ENCODE measurements at regions not wholly inside any gene's neighbourhood (a gene's known extent, or its start where the extent isn't known, plus 50 kb on each side); places are given as distances from the start of the nearest gene placed in this dataset.

- TF ChIP-seq ZNF609 (CRISPR knock-in tag; IDR thresholded peaks at IDR 0.05; ENCODE audit: borderline replicate concordance): no peak
Measured at GRCh38 chr6:140874066-140874465, 1258.7 kb upstream of the GJE1 start (continued).

GRCh38 chr6:140872885-140873284, 1259.8 kb upstream of the GJE1 start:
- ChIA-PET CTCF (ENCODE audit: low intra/inter-chr PET ratio) (no interaction called here), POLR2A (no interaction called here)
- Histone ChIP-seq H3K9me1 (ENCODE audit: control insufficient read depth, insufficient read depth, low read length) (no peaks in the 10 kb centered on the region), H3K4me2 (ENCODE audit: insufficient read depth, low read length) (no peak overlapping the region), H3K79me2 (ENCODE audit: control insufficient read depth, insufficient read depth, low read length) (no peaks in the 10 kb centered on the region), H3K27ac (ENCODE audit: extremely low read depth, low read depth, low read length) (peak overlapping the region; percentile 31; the same call in 2 of the 3 replicates), H3K9me3 (replicated peaks; ENCODE audit: control insufficient read depth, insufficient read depth, low read depth, low read length) (no peaks in the 10 kb centered on the region), H3K36me3 (ENCODE audit: control insufficient read depth, insufficient read depth, low read length) (no peaks in the 10 kb centered on the region), H3K9ac (ENCODE audit: insufficient read depth in 1 of 2, low read depth in 2 of 2, low read length in 2 of 2) (peak overlapping the region in 1 of 2 experiments; percentile 46; a peak in 2 of 4 replicates), H3K4me3 (no peak overlapping the region), H3K27me3 (ENCODE audit: control insufficient read depth in 2 of 2, insufficient read depth in 2 of 2, low read length in 2 of 2) (no peaks in the 10 kb centered on the region), H4K20me1 (replicated peaks; ENCODE audit: control insufficient read depth, insufficient read depth, low read length) (no peaks in the 10 kb centered on the region), H2AFZ (ENCODE audit: low read depth, low read length) (no peak overlapping the region), H3K4me1 (replicated peaks in 1 of 2; ENCODE audit: control insufficient read depth in 2 of 2, insufficient read depth in 2 of 2, low read length in 2 of 2) (no peaks in the 10 kb centered on the region)
- no peak for FAIRE-seq
- peak in 1 of 4 experiments; percentile 33 for DNase-seq (ENCODE audit: extremely low read depth in 1 of 4, low spot score in 3 of 4)
- ATAC-seq: peak; percentile 83
- no peak for TF ChIP-seq CHAMP1 (IDR thresholded peaks at IDR 0.05)
- 0 out of 2 replicates have a peak, but pooled peaks have one; percentile 31 for TF ChIP-seq ETV1 (tag; conservative IDR thresholded peaks at IDR 0.05; ENCODE audit: low read depth)
- no TSS peak for BruUV-seq (replicated peaks)
- intact Hi-C loops (cut with micrococcal nuclease) (no loop called here), in situ Hi-C loops (cut with MboI) (no loop called here)

Data from K562 (cell line).